SJSA1 (cell line): ENCODE measurements at regions not wholly inside any gene's neighbourhood (a gene's known extent, or its start where the extent isn't known, plus 50 kb on each side); places are given as distances from the start of the nearest gene placed in this dataset.
A peak's percentile ranks its signal among the peaks of the same experiment; 100 is the strongest.
"Not testable (repeated sequence)": the region's sequence is repeated elsewhere in the genome, so short reads cannot be mapped to it uniquely, and the experiment has no call there.

ENCODE experiments used
- DNase-seq, 2 experiments: peaks; one replicate each; pipeline ENCODE4 v3.0.0-alpha.2; 2015 to 2020; ENCODE audit warnings: low spot score in 2 of 2, low read depth in 1 of 2
- H3K27ac ChIP-seq: fragments of 250-450 bp; sonication (Bioruptor Pico); 2 replicates; pipeline ENCODE4 v1.5.1; 2020; ENCODE audit warnings: mild to moderate bottlenecking, moderate library complexity
- H3K27me3 ChIP-seq: fragments of 250-450 bp; sonication (Bioruptor Pico); replicated peaks from 2 replicates; pipeline ENCODE4 v1.5.1; 2020; ENCODE audit warnings: mild to moderate bottlenecking, moderate library complexity
- H3K36me3 ChIP-seq: fragments of 250-450 bp; sonication (Bioruptor Pico); 2 replicates; pipeline ENCODE4 v1.5.1; 2020; ENCODE audit warnings: mild to moderate bottlenecking
- H3K4me1 ChIP-seq: fragments of 250-450 bp; sonication (Bioruptor Pico); replicated peaks from 2 replicates; pipeline ENCODE4 v1.6.1; 2021; ENCODE audit warnings: mild to moderate bottlenecking
- H3K4me3 ChIP-seq: fragments of 250-450 bp; sonication (Bioruptor Pico); 2 replicates; pipeline ENCODE4 v1.5.1; 2020; ENCODE audit warnings: mild to moderate bottlenecking
- H3K9me3 ChIP-seq: fragments of 250-450 bp; sonication (Bioruptor Pico); replicated peaks from 2 replicates; pipeline ENCODE4 v1.5.1; 2020; ENCODE audit warnings: mild to moderate bottlenecking

GRCh38 chr3:112721231-112721630 is 80.3 kb upstream of the CCDC80 start:
- Histone ChIP-seq H3K4me1 (no peaks in the 10 kb centered on the region), H3K9me3 (no peaks in the 10 kb centered on the region), H3K4me3 (no peak overlapping the region), H3K27ac (no peak overlapping the region), H3K36me3 (no peaks in the 10 kb centered on the region), H3K27me3 (no peaks in the 10 kb centered on the region)
- no peak for DNase-seq

GRCh38 chr3:112718967-112719366 is 78.0 kb upstream of the CCDC80 start:
- no peaks in the 10 kb centered on the region for H3K9me3 ChIP-seq
- H3K4me1 ChIP-seq, result no peaks in the 10 kb centered on the region
- no peaks in the 10 kb centered on the region for H3K27me3 ChIP-seq
- H3K27ac ChIP-seq, result no peak overlapping the region
- no peak for DNase-seq
- H3K36me3 ChIP-seq, result no peaks in the 10 kb centered on the region
- no peak overlapping the region for H3K4me3 ChIP-seq

GRCh38 chr3:112718516-112718915 is 77.6 kb upstream of the CCDC80 start:
- DNase-seq, result no peak
- Histone ChIP-seq H3K9me3 (no peaks in the 10 kb centered on the region), H3K27me3 (no peaks in the 10 kb centered on the region), H3K36me3 (no peaks in the 10 kb centered on the region), H3K27ac (no peak overlapping the region), H3K4me3 (no peak overlapping the region), H3K4me1 (no peaks in the 10 kb centered on the region)

GRCh38 chr3:112709911-112710310 is 69.0 kb upstream of the CCDC80 start:
- H3K9me3 ChIP-seq, result 0 out of 2 replicates have a peak, but pooled peaks cover 2% of the 10 kb centered on the region
- H3K36me3 ChIP-seq, result no peaks in the 10 kb centered on the region
- H3K4me1 ChIP-seq, result no peaks in the 10 kb centered on the region
- DNase-seq, result no peak
- H3K27me3 ChIP-seq, result no peaks in the 10 kb centered on the region
- H3K4me3 ChIP-seq, result no peak overlapping the region
- no peak overlapping the region for H3K27ac ChIP-seq

- Histone ChIP-seq H3K27ac (no peak overlapping the region), H3K4me3 (no peak overlapping the region), H3K36me3 (no peaks in the 10 kb centered on the region), H3K4me1 (peaks cover 8% of the 10 kb centered on the region), H3K9me3 (no peaks in the 10 kb centered on the region), H3K27me3 (no peaks in the 10 kb centered on the region)
- DNase-seq, result peak; percentile 39 to 50
Observed at GRCh38 chr3:112699436-112699978, 58.6 kb upstream of the CCDC80 start.

GRCh38 chr3:112698442-112698841 is 57.5 kb upstream of the CCDC80 start:
- H3K4me1 ChIP-seq, H3K9me3 ChIP-seq, H3K4me3 ChIP-seq, H3K36me3 ChIP-seq, H3K27me3 ChIP-seq, H3K27ac ChIP-seq, DNase-seq: not testable (repeated sequence)

GRCh38 chr3:112696244-112696643 is 55.3 kb upstream of the CCDC80 start:
- not testable (repeated sequence) for H3K4me1 ChIP-seq, H3K9me3 ChIP-seq, DNase-seq, H3K27ac ChIP-seq, H3K36me3 ChIP-seq, H3K4me3 ChIP-seq, H3K27me3 ChIP-seq

GRCh38 chr3:112695377-112696108 is 54.6 kb upstream of the CCDC80 start:
- not testable (repeated sequence) for DNase-seq, H3K4me3 ChIP-seq, H3K36me3 ChIP-seq, H3K27ac ChIP-seq, H3K27me3 ChIP-seq, H3K9me3 ChIP-seq
- peaks cover 11% of the 10 kb centered on the region for H3K4me1 ChIP-seq

- H3K4me1 ChIP-seq, result peaks cover 17% of the 10 kb centered on the region
- DNase-seq, H3K27ac ChIP-seq: not testable (repeated sequence)
Observed at GRCh38 chr3:112694906-112695305, 54.0 kb upstream of the CCDC80 start.

GRCh38 chr3:112693186-112693585 is 52.2 kb upstream of the CCDC80 start:
- Histone ChIP-seq H3K27me3 (no peaks in the 10 kb centered on the region), H3K27ac (no peak overlapping the region), H3K9me3 (no peaks in the 10 kb centered on the region; the same call in 1 of the 2 replicates), H3K4me1 (peaks cover 26% of the 10 kb centered on the region), H3K4me3 (no peak overlapping the region), H3K36me3 (no peaks in the 10 kb centered on the region)
- DNase-seq, result no peak

More at GRCh38 chr3:112694906-112695305, 54.0 kb upstream of the CCDC80 start:
- H3K4me3 ChIP-seq, H3K9me3 ChIP-seq, H3K27me3 ChIP-seq, H3K36me3 ChIP-seq: not testable (repeated sequence)
